Neural progenitor cell (in vitro differentiated cells): ENCODE measurements at regions not wholly inside any gene's neighbourhood (a gene's known extent, or its start where the extent isn't known, plus 50 kb on each side); places are given as distances from the start of the nearest gene placed in this dataset.

Experiments used
- DNase-seq: peaks from one replicate; pipeline ENCODE4 v3.0.0-alpha.2; 2016; ENCODE audit warnings: low spot score
- H2AFZ ChIP-seq: fragments of 200-600 bp; sonication (generic); replicated peaks from 2 replicates; pipeline ENCODE4 v1.6.1; 2016; ENCODE audit warnings: antibody characterized with exemption
- H3F3A ChIP-seq: fragments of 200-600 bp; sonication (generic); 2 replicates; pipeline ENCODE4 v1.6.1; 2016; ENCODE audit warnings: antibody characterized with exemption, low read depth
- H3K27ac ChIP-seq: fragments of 200-600 bp; sonication (generic); 2 replicates; pipeline ENCODE4 v1.5.1; 2016; ENCODE audit warnings: mild to moderate bottlenecking
- H3K27me3 ChIP-seq: fragments of 200-600 bp; sonication (generic); 2 replicates; pipeline ENCODE4 v1.6.1; 2016; ENCODE audit warnings: mild to moderate bottlenecking, moderate library complexity
- H3K36me3 ChIP-seq: fragments of 200-600 bp; sonication (generic); 2 replicates; pipeline ENCODE4 v1.5.1; 2016
- H3K4me1 ChIP-seq: fragments of 200-600 bp; sonication (generic); 2 replicates; pipeline ENCODE4 v1.6.1; 2016; ENCODE audit warnings: mixed run types
- H3K4me2 ChIP-seq: fragments of 200-600 bp; sonication (generic); 2 replicates; pipeline ENCODE4 v1.6.1; 2016
- H3K4me3 ChIP-seq: fragments of 200-600 bp; sonication (generic); 2 replicates; pipeline ENCODE4 v1.5.1; 2016
- H3K79me2 ChIP-seq: fragments of 200-600 bp; sonication (generic); 2 replicates; pipeline ENCODE4 v1.6.1; 2016; ENCODE audit warnings: low read depth
- H3K9ac ChIP-seq: fragments of 200-600 bp; sonication (generic); 2 replicates; pipeline ENCODE4 v1.6.1; 2016
- H3K9me3 ChIP-seq: fragments of 200-600 bp; sonication (generic); 2 replicates; pipeline ENCODE4 v1.5.1; 2016; ENCODE audit warnings: low read depth
- H4K20me1 ChIP-seq: fragments of 200-600 bp; sonication (generic); 2 replicates; pipeline ENCODE4 v1.6.1; 2016; ENCODE audit warnings: low read depth
- H3K27ac Mint-ChIP-seq: 3 replicates; pipeline ENCODE4 v1.8.0; 2021; ENCODE audit warnings: mixed read lengths
- H3K27me3 Mint-ChIP-seq: 2 replicates; pipeline ENCODE4 v1.8.0; 2022; ENCODE audit warnings: low read depth, mild to moderate bottlenecking, inconsistent platforms, moderate library complexity, mixed read lengths; ENCODE audit not compliant: insufficient read depth
- H3K36me3 Mint-ChIP-seq: 3 replicates; pipeline ENCODE4 v1.8.0; 2021; ENCODE audit warnings: mixed read lengths
- H3K4me1 Mint-ChIP-seq: 3 replicates; pipeline ENCODE4 v1.8.0; 2021; ENCODE audit warnings: mixed read lengths
- H3K4me3 Mint-ChIP-seq: 3 replicates; pipeline ENCODE4 v1.8.0; 2021; ENCODE audit warnings: mild to moderate bottlenecking, moderate library complexity, mixed read lengths
- H3K9me3 Mint-ChIP-seq: 3 replicates; pipeline ENCODE4 v1.8.0; 2020; ENCODE audit warnings: mixed read lengths
- CTCF ChIP-seq: fragments of 200-600 bp; sonication (generic); IDR thresholded peaks from 2 replicates; pipeline ENCODE4 v1.5.1; 2017; ENCODE audit warnings: antibody characterized with exemption, mild to moderate bottlenecking
- EZH2 ChIP-seq: fragments of 200-600 bp; sonication (generic); IDR thresholded peaks from 2 replicates; pipeline ENCODE4 v1.6.1; 2017; ENCODE audit warnings: antibody characterized with exemption, mild to moderate bottlenecking, moderate library complexity
- EZH2phosphoT487 ChIP-seq: fragments of 200-600 bp; sonication (generic); IDR thresholded peaks from 2 replicates; pipeline ENCODE4 v1.6.1; 2017; ENCODE audit warnings: antibody characterized with exemption

GRCh38 chr1:185398022-185398421 lies 81.0 kb upstream of the IVNS1ABP start:
- no peak overlapping the region for H3K4me3 Mint-ChIP-seq
- Histone ChIP-seq H2AFZ (no peak overlapping the region), H4K20me1 (no peaks in the 10 kb centered on the region), H3K27ac (no peak overlapping the region), H3K4me2 (no peak overlapping the region), H3K9ac (no peak overlapping the region), H3K9me3 (no peaks in the 10 kb centered on the region), H3F3A (no peaks in the 10 kb centered on the region), H3K27me3 (no peaks in the 10 kb centered on the region), H3K4me1 (peaks cover 7% of the 10 kb centered on the region), H3K4me3 (no peak overlapping the region), H3K79me2 (no peaks in the 10 kb centered on the region), H3K36me3 (no peaks in the 10 kb centered on the region)
- TF ChIP-seq CTCF (no peak), EZH2phosphoT487 (no peak), EZH2 (no peak)
- H3K36me3 Mint-ChIP-seq = no peaks in the 10 kb centered on the region
- H3K9me3 Mint-ChIP-seq = no peaks in the 10 kb centered on the region
- H3K27ac Mint-ChIP-seq = no peak overlapping the region
- H3K4me1 Mint-ChIP-seq = peaks cover 10% of the 10 kb centered on the region
- H3K27me3 Mint-ChIP-seq = no peaks in the 10 kb centered on the region
- DNase-seq = no peak

- no peak for DNase-seq
- Histone ChIP-seq H3K27me3 (no peaks in the 10 kb centered on the region), H3K4me1 (peaks cover 7% of the 10 kb centered on the region), H3K4me3 (no peak overlapping the region), H3K9ac (no peak overlapping the region), H3K4me2 (no peak overlapping the region), H3K79me2 (no peaks in the 10 kb centered on the region), H4K20me1 (no peaks in the 10 kb centered on the region), H2AFZ (no peak overlapping the region), H3K9me3 (no peaks in the 10 kb centered on the region), H3F3A (no peaks in the 10 kb centered on the region), H3K27ac (no peak overlapping the region), H3K36me3 (no peaks in the 10 kb centered on the region)
- Mint-ChIP-seq H3K27ac (no peak overlapping the region), H3K27me3 (no peaks in the 10 kb centered on the region), H3K36me3 (no peaks in the 10 kb centered on the region), H3K4me1 (peaks cover 6% of the 10 kb centered on the region), H3K4me3 (no peak overlapping the region), H3K9me3 (no peaks in the 10 kb centered on the region)
- no peak for TF ChIP-seq CTCF
- TF ChIP-seq EZH2phosphoT487 = no peak
- no peak for TF ChIP-seq EZH2
Measured at GRCh38 chr1:185397183-185397582, 80.1 kb upstream of the IVNS1ABP start.

- Histone ChIP-seq H3F3A (no peaks in the 10 kb centered on the region), H3K9me3 (no peaks in the 10 kb centered on the region), H3K4me2 (no peak overlapping the region), H3K4me3 (no peak overlapping the region), H3K36me3 (no peaks in the 10 kb centered on the region), H4K20me1 (no peaks in the 10 kb centered on the region), H3K4me1 (peaks cover 1% of the 10 kb centered on the region), H3K79me2 (no peaks in the 10 kb centered on the region), H2AFZ (no peak overlapping the region), H3K27ac (no peak overlapping the region), H3K9ac (no peak overlapping the region), H3K27me3 (no peaks in the 10 kb centered on the region)
- Mint-ChIP-seq H3K36me3 (no peaks in the 10 kb centered on the region), H3K4me1 (peaks cover 5% of the 10 kb centered on the region), H3K9me3 (no peaks in the 10 kb centered on the region), H3K27me3 (no peaks in the 10 kb centered on the region), H3K27ac (no peak overlapping the region), H3K4me3 (no peak overlapping the region)
- TF ChIP-seq CTCF (no peak), EZH2 (no peak), EZH2phosphoT487 (no peak)
- DNase-seq = no peak
Measured at GRCh38 chr1:185396126-185396525, 79.1 kb upstream of the IVNS1ABP start.

GRCh38 chr1:185393815-185394214 lies 76.8 kb upstream of the IVNS1ABP start:
- no peaks in the 10 kb centered on the region for H3K27me3 Mint-ChIP-seq
- Histone ChIP-seq H3K4me1 (no peaks in the 10 kb centered on the region), H3K9ac (no peak overlapping the region), H3K4me2 (no peak overlapping the region), H3K4me3 (no peak overlapping the region), H3F3A (no peaks in the 10 kb centered on the region), H3K79me2 (no peaks in the 10 kb centered on the region), H3K9me3 (no peaks in the 10 kb centered on the region), H4K20me1 (no peaks in the 10 kb centered on the region), H2AFZ (no peak overlapping the region), H3K27ac (no peak overlapping the region), H3K27me3 (no peaks in the 10 kb centered on the region), H3K36me3 (no peaks in the 10 kb centered on the region)
- no peak overlapping the region for H3K27ac Mint-ChIP-seq
- H3K4me1 Mint-ChIP-seq = no peaks in the 10 kb centered on the region
- no peak for DNase-seq
- TF ChIP-seq EZH2 (no peak), EZH2phosphoT487 (no peak), CTCF (no peak)
- H3K4me3 Mint-ChIP-seq = no peak overlapping the region
- H3K36me3 Mint-ChIP-seq = no peaks in the 10 kb centered on the region
- H3K9me3 Mint-ChIP-seq = no peaks in the 10 kb centered on the region
